ENCODE measurements at regions not wholly inside any gene's neighbourhood (a gene's known extent, or its start where the extent isn't known, plus 50 kb on each side); places are given as distances from the start of the nearest gene placed in this dataset.

- Histone ChIP-seq H2BK120ac (ENCODE audit: low read depth, low read length) (no peak overlapping the region), H3K9me3 (ENCODE audit: control insufficient read depth, insufficient read depth, low read length) (peaks cover 2% of the 10 kb centered on the region; the same call in 1 of the 2 replicates), H3K27ac (ENCODE audit: insufficient read depth, low read length) (no peak overlapping the region), H2AFZ (replicated peaks; ENCODE audit: low read length, poor library complexity) (no peak overlapping the region), H3K4me3 (ENCODE audit: insufficient read depth, low read depth, low read length) (no peak overlapping the region), H3K14ac (replicated peaks; ENCODE audit: low read depth, low read length) (no peak overlapping the region), H2BK15ac (ENCODE audit: low read depth, low read length) (no peak overlapping the region), H3K23ac (ENCODE audit: low read depth, low read length) (no peak overlapping the region), H2AK5ac (ENCODE audit: low read depth, low read length) (no peak overlapping the region), H3K4me1 (ENCODE audit: control insufficient read depth, insufficient read depth, low read length) (no peaks in the 10 kb centered on the region), H3K36me3 (ENCODE audit: control insufficient read depth, insufficient read depth, low read length) (no peaks in the 10 kb centered on the region), H3K9ac (ENCODE audit: low read depth, low read length) (no peak overlapping the region), H2BK5ac (ENCODE audit: low read depth, low read length, poor library complexity, severe bottlenecking) (no peak overlapping the region), H3K27me3 (ENCODE audit: control insufficient read depth, insufficient read depth, low read length) (no peaks in the 10 kb centered on the region), H3K4me2 (ENCODE audit: low read depth, low read length) (no peak overlapping the region), H4K8ac (ENCODE audit: low read depth in 2 of 2, low read length in 2 of 2) (no peak overlapping the region), H4K5ac (ENCODE audit: low read depth, low read length) (no peak overlapping the region), H3K79me1 (ENCODE audit: low read depth in 1 of 2, low read length in 2 of 2) (no peaks in the 10 kb centered on the region), H4K91ac (ENCODE audit: insufficient read depth, low read depth, low read length) (no peak overlapping the region), H2AK9ac (replicated peaks; ENCODE audit: low read depth, low read length, poor library complexity) (no peak overlapping the region), H2BK20ac (ENCODE audit: low read depth, low read length) (no peak overlapping the region), H3K18ac (ENCODE audit: low read depth, low read length) (no peak overlapping the region), H3K9me1 (ENCODE audit: insufficient read depth, low read length) (no peaks in the 10 kb centered on the region), H4K20me1 (ENCODE audit: insufficient read depth, low read length) (no peaks in the 10 kb centered on the region), H3K56ac (ENCODE audit: extremely low read depth, insufficient read depth, low read length) (no peak overlapping the region), H3K4ac (ENCODE audit: low read depth, low read length) (no peak overlapping the region)
- TF ChIP-seq RCOR1 (IDR thresholded peaks at IDR 0.05; ENCODE audit: insufficient replicate concordance, low read length), result no peak
- no peak for TF ChIP-seq FOS (IDR thresholded peaks at IDR 0.05; ENCODE audit: low read depth, low read length)
- TF ChIP-seq BHLHE40 (IDR thresholded peaks at IDR 0.05; ENCODE audit: low read depth, low read length), result no peak
- TF ChIP-seq NFE2L2 (IDR thresholded peaks at IDR 0.05; ENCODE audit: low read depth, low read length), result no peak
- TF ChIP-seq POLR2A (IDR thresholded peaks at IDR 0.05; ENCODE audit: low read depth, low read length), result no peak
- TF ChIP-seq USF2 (IDR thresholded peaks at IDR 0.05; ENCODE audit: low read depth, low read length), result no peak
- no peak for TF ChIP-seq MAFK (IDR thresholded peaks at IDR 0.05; ENCODE audit: low read depth, low read length)
- no peak for TF ChIP-seq SMC3 (IDR thresholded peaks at IDR 0.05; ENCODE audit: low read depth, low read length)
- ChIA-PET CTCF (no interaction called here), POLR2A (ENCODE audit: unreplicated experiment) (no interaction called here)
- intact Hi-C loops (cut with micrococcal nuclease), result no loop called here
- no CpG with 5 or more reads among the region's 4 CpGs for WGBS, 2 experiments (ENCODE audit: extremely low coverage in 2 of 2, insufficient read length in 1 of 2)
- dilution Hi-C loops (cut with HindIII; ENCODE audit: low sequenced_read_pairs, unreplicated experiment), result no loop called here
- in situ Hi-C loops (cut with MboI; ENCODE audit: low sequenced_read_pairs), result no loop called here
- no TSS peak for BruUV-seq (replicated peaks)
- no peak for DNase-seq
- ATAC-seq (ENCODE audit: low read depth), result no peak
Measured at GRCh38 chr13:90238413-90238812, 1109.1 kb upstream of the MIR17HG start.

All from IMR-90 (cell line).